GM12878 (cell line): ENCODE measurements at regions not wholly inside any gene's neighbourhood (a gene's known extent, or its start where the extent isn't known, plus 50 kb on each side); places are given as distances from the start of the nearest gene placed in this dataset.

Source experiments
- ATAC-seq: fragments of 200-7000 bp; cut with Tn5 transposase; 3 replicates; pipeline ENCODE4 v1.9.1; 2020; ENCODE audit warnings: mild to moderate bottlenecking, moderate library complexity
- BruUV-seq: library from RNA; stranded (reverse); fragments of 400-500 nt; replicated peaks from 2 replicates; lab custom pipeline; 2021; lab: Mats Ljungman, UMichigan
- CTCF ChIA-PET: fragments of 300-600 bp; sonication (Branson Sonifier 250); formaldehyde crosslinking; extraction: SDS; loops from one replicate; lab custom pipeline; 2021; ENCODE audit warnings: inconsistent platforms; lab: Yijun Ruan, JAX
- POLR2A ChIA-PET: fragments of 350-600 bp; formaldehyde crosslinking; extraction: SDS; loops from one replicate; lab custom pipeline; 2021; ENCODE audit warnings: inconsistent platforms; lab: Charles Lee
- RAD21 ChIA-PET: fragments of 300-600 bp; sonication (Branson Sonifier 250); formaldehyde crosslinking; loops from one replicate; lab custom pipeline; 2023; ENCODE audit warnings: antibody characterized with exemption; ENCODE audit not compliant: unreplicated experiment; lab: Charles Lee
- SMC1A ChIA-PET: fragments of 300-600 bp; sonication (Branson Sonifier 250); formaldehyde crosslinking; loops from one replicate; lab custom pipeline; 2023; ENCODE audit not compliant: unreplicated experiment, uncharacterized antibody; lab: Charles Lee
- DNase-seq: peaks from one replicate; pipeline ENCODE4 v3.0.0-alpha.2; 2011; ENCODE audit warnings: low read depth, low spot score
- FAIRE-seq: peaks from 3 replicates; lab custom pipeline; 2011; peaks lifted over from hg19 to GRCh38; lab: Jason Lieb, UNC
- H2AFZ ChIP-seq: 2 replicates; pipeline ENCODE4 v1.6.0; 2011; ENCODE audit warnings: low read depth, low read length, control low read depth; ENCODE audit not compliant: control insufficient read depth
- H3K27ac ChIP-seq: 2 replicates; pipeline ENCODE4 v1.5.1; 2011; ENCODE audit warnings: control low read depth; ENCODE audit not compliant: control insufficient read depth, insufficient read depth
- H3K27me3 ChIP-seq, 2 experiments: replicated peaks in 1 of 2; 2 replicates each; pipeline versions ENCODE4 v1.6.0 to v1.6.1; 2011; ENCODE audit warnings: low read length in 1 of 2; ENCODE audit not compliant: control insufficient read depth in 2 of 2, insufficient read depth in 2 of 2
- H3K36me3 ChIP-seq, 2 experiments: 2 replicates each; pipeline ENCODE4 v1.5.1; 2011; ENCODE audit warnings: low read length in 1 of 2; ENCODE audit not compliant: control insufficient read depth in 2 of 2, insufficient read depth in 2 of 2
- H3K4me1 ChIP-seq: 2 replicates; pipeline ENCODE4 v1.6.1; 2011; ENCODE audit warnings: mild to moderate bottlenecking, low read length, moderate library complexity, mixed read lengths; ENCODE audit not compliant: control insufficient read depth, insufficient read depth
- H3K4me2 ChIP-seq: 2 replicates; pipeline ENCODE4 v1.6.0; 2011; ENCODE audit warnings: control low read depth; ENCODE audit not compliant: control insufficient read depth, insufficient read depth
- H3K4me3 ChIP-seq: fragments of 200-600 bp; sonication (generic); 2 replicates; pipeline ENCODE4 v1.5.1; 2016
- H3K79me2 ChIP-seq: 2 replicates; pipeline ENCODE4 v1.6.0; 2011; ENCODE audit warnings: low read length; ENCODE audit not compliant: control insufficient read depth, insufficient read depth
- H3K9ac ChIP-seq: 2 replicates; pipeline ENCODE4 v1.8.0; 2011; ENCODE audit warnings: low read length, control low read depth, mixed read lengths; ENCODE audit not compliant: control insufficient read depth, insufficient read depth
- H3K9me3 ChIP-seq: replicated peaks from 3 replicates; pipeline ENCODE4 v1.5.1; 2011; ENCODE audit warnings: mild to moderate bottlenecking, low read length; ENCODE audit not compliant: control insufficient read depth, insufficient read depth
- H4K20me1 ChIP-seq: 2 replicates; pipeline ENCODE4 v1.6.0; 2011; ENCODE audit not compliant: control insufficient read depth, insufficient read depth
- BRCA1 ChIP-seq: IDR thresholded peaks from 2 replicates; pipeline ENCODE4 v1.6.1; 2011; ENCODE audit warnings: low read depth, low read length, improper control_type of control experiment
- ETV6 ChIP-seq, 2 experiments: fragments of 450-650 bp in 1 of 2; IDR thresholded peaks in 1 of 2; conservative IDR thresholded peaks in 1 of 2; 2 replicates each; pipeline ENCODE4 v1.6.1; 2014; ENCODE audit warnings: antibody characterized with exemption in 1 of 2, borderline replicate concordance in 1 of 2, low read depth in 1 of 2, mild to moderate bottlenecking in 1 of 2, moderate library complexity in 1 of 2
- NR2C1 ChIP-seq: fragments of 450-650 bp; IDR thresholded peaks from 2 replicates; pipeline ENCODE4 v1.6.1; 2017; ENCODE audit warnings: antibody characterized with exemption, mild to moderate bottlenecking, moderate library complexity
- NR2F1 ChIP-seq: fragments of 450-650 bp; conservative IDR thresholded peaks from 2 replicates; pipeline ENCODE4 v1.6.1; 2017; ENCODE audit warnings: mild to moderate bottlenecking
- PML ChIP-seq: IDR thresholded peaks from 2 replicates; pipeline ENCODE4 v1.6.1; 2012; ENCODE audit warnings: low read length, inconsistent platforms
- SP1 ChIP-seq: IDR thresholded peaks from one replicate; pipeline ENCODE4 v1.6.1; 2011; ENCODE audit warnings: low read depth, low read length
- STAT1 ChIP-seq: fragments of 450-650 bp; conservative IDR thresholded peaks from 2 replicates; pipeline ENCODE4 v1.6.1; 2014; ENCODE audit warnings: antibody characterized with exemption, mild to moderate bottlenecking
- STAT3 ChIP-seq: IDR thresholded peaks from 2 replicates; pipeline ENCODE4 v1.6.1; 2011; ENCODE audit warnings: low read depth, low read length, improper control_type of control experiment
- SUPT20H ChIP-seq: IDR thresholded peaks from 2 replicates; pipeline ENCODE4 v1.6.1; 2011; ENCODE audit warnings: low read depth, mild to moderate bottlenecking, low read length, moderate library complexity, borderline replicate concordance; ENCODE audit not compliant: control insufficient read depth
- SUZ12 ChIP-seq: fragments of 200-600 bp; sonication (generic); IDR thresholded peaks from one replicate; pipeline ENCODE4 v1.6.1; 2018; ENCODE audit warnings: antibody characterized with exemption, mild to moderate bottlenecking; ENCODE audit not compliant: unreplicated experiment
- WRNIP1 ChIP-seq: IDR thresholded peaks from 2 replicates; pipeline ENCODE4 v1.6.1; 2011; ENCODE audit warnings: low read depth, low read length, improper control_type of control experiment, borderline replicate concordance
- YY1 ChIP-seq: IDR thresholded peaks from 2 replicates; pipeline ENCODE4 v1.6.1; 2011; ENCODE audit warnings: low read depth, mild to moderate bottlenecking, low read length
- ZNF24 ChIP-seq: fragments of 450-650 bp; IDR thresholded peaks from 2 replicates; pipeline ENCODE4 v1.6.1; 2017; ENCODE audit warnings: antibody characterized with exemption, mild to moderate bottlenecking
- WGBS: methylation state at CpG from one replicate; pipeline ENCODE4 v1.1.6; 2016; ENCODE audit warnings: low lambda C conversion rate; ENCODE audit not compliant: insufficient replicate concordance, insufficient coverage; ENCODE audit errors: missing lambda C conversion rate; 5-methylcytosine and 5-hydroxymethylcytosine counted together
- in situ Hi-C: fragments of 300-500 bp; cut with MboI; formaldehyde crosslinking; loops from 9 replicates; pipeline ENCODE4 v1.14.3; 2018; ENCODE audit warnings: mixed read lengths
- intact Hi-C: fragments of 100-400 bp; cut with micrococcal nuclease; formaldehyde crosslinking; loops from one replicate; pipeline ENCODE4 v1.14.2; 2022; ENCODE audit not compliant: unreplicated experiment
- TF ChIP-seq, protein P1 (sequence below): IDR thresholded peaks from 2 replicates; pipeline ENCODE4 v1.6.1; 2011; ENCODE audit warnings: low read depth, mild to moderate bottlenecking, low read length, moderate library complexity, borderline replicate concordance; ENCODE audit errors: extremely low read depth

DNA sequence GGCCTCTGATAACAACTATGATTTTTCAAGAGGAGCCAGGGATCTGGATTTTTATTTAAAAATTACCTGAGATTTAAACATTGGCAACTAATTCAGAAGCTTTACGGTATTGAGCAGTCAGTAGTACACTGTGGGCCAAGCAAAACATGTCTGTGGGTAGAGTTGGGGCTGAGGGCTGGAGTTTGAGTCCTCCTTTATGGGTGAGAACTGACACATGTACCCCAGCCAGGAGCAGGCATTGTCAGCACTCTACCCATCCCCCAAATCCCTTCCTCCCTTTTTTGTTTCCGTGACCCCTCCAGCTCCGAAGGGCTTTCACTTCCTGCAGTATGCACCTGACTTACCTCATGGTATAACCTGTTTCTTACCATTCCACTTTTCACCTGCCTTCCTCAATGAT, 131.4 kb downstream of the SNX5 start:
- H3K79me2 ChIP-seq, result no peaks in the 10 kb centered on the region
- H3K4me1 ChIP-seq, result no peaks in the 10 kb centered on the region
- no peak for ATAC-seq
- intact Hi-C loops, result no loop called here
- no peak overlapping the region for H3K4me2 ChIP-seq
- no peaks in the 10 kb centered on the region; the same call in 2 of the 3 replicates for H3K9me3 ChIP-seq
- H4K20me1 ChIP-seq, result no peaks in the 10 kb centered on the region
- H3K4me3 ChIP-seq, result no peak overlapping the region
- BruUV-seq, result no TSS peak
- H2AFZ ChIP-seq, result no peak overlapping the region
- in situ Hi-C loops, result no loop called here
- ChIA-PET SMC1A (interaction anchor here (1.5 kb wide), 1 partner anchor 155 kb away, joined by 3 read pairs; the partner anchor contains the start of gene RRBP1), RAD21 (no interaction called here), CTCF (no interaction called here), POLR2A (no interaction called here)
- H3K36me3 ChIP-seq, result no peaks in the 10 kb centered on the region
- H3K9ac ChIP-seq, result no peak overlapping the region
- H3K27me3 ChIP-seq, result no peaks in the 10 kb centered on the region
- TF ChIP-seq SUZ12, result no peak
- TF ChIP-seq YY1, result no peak
- TF ChIP-seq, protein P1, sequence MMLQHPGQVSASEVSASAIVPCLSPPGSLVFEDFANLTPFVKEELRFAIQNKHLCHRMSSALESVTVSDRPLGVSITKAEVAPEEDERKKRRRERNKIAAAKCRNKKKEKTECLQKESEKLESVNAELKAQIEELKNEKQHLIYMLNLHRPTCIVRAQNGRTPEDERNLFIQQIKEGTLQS, result no peak
- no peak for TF ChIP-seq NR2C1
- no peak for TF ChIP-seq SUPT20H
- TF ChIP-seq WRNIP1, result no peak
- TF ChIP-seq STAT3, result no peak
- no peak for TF ChIP-seq PML
- TF ChIP-seq ETV6 (conservative IDR thresholded peaks at IDR 0.05 in 1 of 2, IDR thresholded peaks at IDR 0.05 in 1 of 2; ENCODE audit: borderline replicate concordance in 1 of 2, low read depth in 1 of 2), result no peak
- TF ChIP-seq STAT1, result no peak
- TF ChIP-seq BRCA1, result no peak
- TF ChIP-seq SP1, result no peak
- no peak for TF ChIP-seq NR2F1
- no peak for TF ChIP-seq ZNF24
- no peak overlapping the region for H3K27ac ChIP-seq
- 60% methylated on average over 3 of the region's 3 CpGs for WGBS
- DNase-seq, result no peak
- no peak for FAIRE-seq
